SK-N-SH (cell line): ENCODE measurements at regions not wholly inside any gene's neighbourhood (a gene's known extent, or its start where the extent isn't known, plus 50 kb on each side); places are given as distances from the start of the nearest gene placed in this dataset.

Source experiments
- CTCF ChIA-PET: fragments of 300-600, 350-600 bp; formaldehyde crosslinking; extraction: SDS; loops from one replicate; lab custom pipeline; 2021; lab: Yijun Ruan, JAX
- POLR2A ChIA-PET: fragments of 350-600 bp; sonication (Branson Sonifier 250); formaldehyde crosslinking; extraction: SDS; loops from one replicate; lab custom pipeline; 2020; ENCODE audit warnings: antibody characterized with exemption, inconsistent platforms; lab: Yijun Ruan, JAX
- DNase-seq: peaks from one replicate; pipeline ENCODE4 v3.0.0; 2012
- H2AFZ ChIP-seq: fragments of 200-600 bp; sonication (generic); 2 replicates; pipeline ENCODE4 v1.8.1; 2016; ENCODE audit warnings: antibody characterized with exemption, mild to moderate bottlenecking, low read depth
- H3F3A ChIP-seq: fragments of 200-600 bp; sonication (generic); replicated peaks from 2 replicates; pipeline ENCODE3; 2016; ENCODE audit warnings: antibody characterized with exemption, mild to moderate bottlenecking; ENCODE audit not compliant: insufficient read depth
- H3K27ac ChIP-seq, 2 experiments: fragments of 200-500 bp in 1 of 2; fragments of 200-600 bp in 1 of 2; sonication (Bioruptor generic) in 1 of 2; sonication (generic), shearing (Covaris generic) in 1 of 2; 2 replicates each; pipeline versions ENCODE4 v1.5.1 to v1.6.1; 2014 to 2016; ENCODE audit warnings: low read depth in 2 of 2, inconsistent platforms in 1 of 2, low read length in 1 of 2, mild to moderate bottlenecking in 1 of 2, mixed read lengths in 1 of 2
- H3K27me3 ChIP-seq: fragments of 200-600 bp; sonication (generic), shearing (Covaris generic); 2 replicates; pipeline ENCODE4 v1.6.1; 2016; ENCODE audit warnings: mixed run types; ENCODE audit not compliant: insufficient read depth
- H3K36me3 ChIP-seq, 2 experiments: fragments of 200-500 bp in 1 of 2; fragments of 200-600 bp in 1 of 2; sonication (Bioruptor generic) in 1 of 2; sonication (generic) in 1 of 2; replicated peaks in 1 of 2; 2 replicates each; pipeline versions ENCODE3 to v1.5.1; 2014 to 2016; ENCODE audit warnings: low read length in 1 of 2, mild to moderate bottlenecking in 1 of 2; ENCODE audit not compliant: insufficient read depth in 2 of 2, control insufficient read depth in 1 of 2
- H3K4me1 ChIP-seq, 2 experiments: fragments of 200-500 bp in 1 of 2; fragments of 200-600 bp in 1 of 2; sonication (Bioruptor generic) in 1 of 2; sonication (generic), shearing (Covaris generic) in 1 of 2; 2 replicates each; pipeline versions ENCODE4 v1.5.1 to v1.6.1; 2014 to 2016; ENCODE audit warnings: low read depth in 1 of 2, low read length in 1 of 2, mixed run types in 1 of 2; ENCODE audit not compliant: insufficient read depth in 2 of 2, control insufficient read depth in 1 of 2
- H3K4me2 ChIP-seq: fragments of 200-600 bp; sonication (generic), shearing (Covaris generic); 2 replicates; pipeline ENCODE4 v1.6.1; 2017; ENCODE audit warnings: mixed run types
- H3K4me3 ChIP-seq, 2 experiments: fragments of 200-500 bp in 1 of 2; fragments of 200-600 bp in 1 of 2; sonication (Bioruptor generic) in 1 of 2; sonication (generic), shearing (Covaris generic) in 1 of 2; 2 replicates each; pipeline versions ENCODE4 v1.5.1 to v1.8.1; 2014 to 2016; ENCODE audit warnings: low read depth in 2 of 2, inconsistent platforms in 1 of 2, low read length in 1 of 2, mild to moderate bottlenecking in 1 of 2, mixed read lengths in 1 of 2, moderate library complexity in 1 of 2
- H3K79me2 ChIP-seq: fragments of 200-600 bp; sonication (generic); 2 replicates; pipeline ENCODE4 v1.8.1; 2017; ENCODE audit warnings: mild to moderate bottlenecking; ENCODE audit not compliant: insufficient read depth
- H3K9ac ChIP-seq: fragments of 200-600 bp; sonication (generic); 2 replicates; pipeline ENCODE4 v1.6.1; 2017; ENCODE audit warnings: mixed run types
- H3K9me2 ChIP-seq: fragments of 200-600 bp; sonication (generic); 2 replicates; pipeline ENCODE4 v1.6.1; 2017; ENCODE audit warnings: mixed run types
- H3K9me3 ChIP-seq: fragments of 200-600 bp; sonication (generic); 2 replicates; pipeline ENCODE4 v1.6.1; 2017; ENCODE audit warnings: mixed run types, mild to moderate bottlenecking, moderate library complexity
- H4K20me1 ChIP-seq: fragments of 200-600 bp; sonication (generic); 2 replicates; pipeline ENCODE4 v1.6.1; 2017; ENCODE audit warnings: mild to moderate bottlenecking, mixed run types; ENCODE audit not compliant: insufficient read depth
- EP300 ChIP-seq, 2 experiments: IDR thresholded peaks; 2 replicates each; pipeline versions ENCODE4 v1.4.0 to v1.6.1; 2012; ENCODE audit warnings: borderline replicate concordance in 1 of 2, low read depth in 1 of 2, low read length in 1 of 2
- EZH2phosphoT487 ChIP-seq: fragments of 200-600 bp; sonication (generic); IDR thresholded peaks from 2 replicates; pipeline ENCODE4 v1.6.1; 2017; ENCODE audit warnings: low read depth, mixed run types, mild to moderate bottlenecking, antibody characterized with exemption, moderate library complexity, borderline replicate concordance
- FOXM1 ChIP-seq: IDR thresholded peaks from 2 replicates; pipeline ENCODE4 v1.4.0; 2012; ENCODE audit warnings: low read depth, mild to moderate bottlenecking
- GABPA ChIP-seq: IDR thresholded peaks from 2 replicates; pipeline ENCODE4 v1.4.0; 2012; ENCODE audit warnings: low read depth, mild to moderate bottlenecking
- GATA2 ChIP-seq: sonication (generic); formaldehyde crosslinking; IDR thresholded peaks from 2 replicates; pipeline ENCODE4 v1.5.0; 2020; ENCODE audit warnings: mild to moderate bottlenecking, missing genetic modification reagents
- MXI1 ChIP-seq: IDR thresholded peaks from 2 replicates; pipeline ENCODE4 v1.6.1; 2012; ENCODE audit warnings: mild to moderate bottlenecking, low read depth, low read length, improper control_type of control experiment
- NFIC ChIP-seq: IDR thresholded peaks from 2 replicates; pipeline ENCODE4 v1.4.0; 2012; ENCODE audit warnings: borderline replicate concordance
- NRF1 ChIP-seq: IDR thresholded peaks from 2 replicates; pipeline ENCODE4 v1.6.1; 2012; ENCODE audit warnings: low read depth, mild to moderate bottlenecking, low read length
- RFX5 ChIP-seq: IDR thresholded peaks from 2 replicates; pipeline ENCODE4 v1.6.1; 2012; ENCODE audit warnings: mild to moderate bottlenecking, improper control_type of control experiment, low read length
- SIN3A ChIP-seq: IDR thresholded peaks from 2 replicates; pipeline ENCODE4 v1.6.1; 2012; ENCODE audit warnings: low read depth, mild to moderate bottlenecking, low read length, moderate library complexity, borderline replicate concordance
- TAF1 ChIP-seq: IDR thresholded peaks from 2 replicates; pipeline ENCODE4 v1.6.1; 2012; ENCODE audit warnings: low read depth, mild to moderate bottlenecking, low read length, moderate library complexity, borderline replicate concordance
- TCF12 ChIP-seq: IDR thresholded peaks from 2 replicates; pipeline ENCODE4 v1.4.0; 2012
- USF2 ChIP-seq: fragments of 150-350 bp; IDR thresholded peaks from 2 replicates; pipeline ENCODE4 v1.6.1; 2017; ENCODE audit warnings: antibody characterized with exemption, low read length, low read depth, borderline replicate concordance
- YY1 ChIP-seq: IDR thresholded peaks from 2 replicates; pipeline ENCODE4 v1.4.0; 2012; ENCODE audit warnings: low read depth, mild to moderate bottlenecking
- whole genome bisulfite sequencing: methylation state at CpG from one replicate; pipeline ENCODE4 v1.1.6; 2017; ENCODE audit warnings: low lambda C conversion rate; 5-methylcytosine and 5-hydroxymethylcytosine counted together
- TF ChIP-seq, protein P1 (sequence below): IDR thresholded peaks from 2 replicates; pipeline ENCODE4 v1.4.0; 2012; ENCODE audit warnings: low read depth, borderline replicate concordance
- TF ChIP-seq, protein P2 (sequence below): fragments of 200-600 bp; sonication (generic); IDR thresholded peaks from 2 replicates; pipeline ENCODE4 v1.6.1; 2017; ENCODE audit warnings: antibody characterized with exemption, mild to moderate bottlenecking, moderate library complexity
- TF ChIP-seq, protein P3 (sequence below): fragments of 150-350 bp; IDR thresholded peaks from 2 replicates; pipeline ENCODE4 v1.6.1; 2016; ENCODE audit warnings: mild to moderate bottlenecking, low read depth, low read length
- TF ChIP-seq, protein P4 (sequence below): IDR thresholded peaks from 2 replicates; pipeline ENCODE4; 2012

GRCh38 chr7:51636503-51636902, 319.9 kb upstream of the COBL start:
- Histone ChIP-seq H3K27me3 (no peaks in the 10 kb centered on the region), H3K4me1 (no peaks in the 10 kb centered on the region), H3K4me2 (no peak overlapping the region), H3K27ac (no peak overlapping the region), H2AFZ (no peak overlapping the region), H3K9me3 (no peaks in the 10 kb centered on the region; the same call in 1 of the 2 replicates), H3K4me3 (no peak overlapping the region), H3K9ac (no peak overlapping the region), H4K20me1 (no peaks in the 10 kb centered on the region), H3K36me3 (no peaks in the 10 kb centered on the region), H3F3A (no peaks in the 10 kb centered on the region), H3K9me2 (no peaks in the 10 kb centered on the region), H3K79me2 (no peaks in the 10 kb centered on the region)
- CTCF ChIA-PET, result interaction anchor here (2.1 kb wide), 1 partner anchor 206 kb away, joined by 4 read pairs; no protein-coding TSS in a partner anchor
- 25% methylated on average over 3 of the region's 3 CpGs for WGBS
- POLR2A ChIA-PET, result no interaction called here
- TF ChIP-seq, protein P1, sequence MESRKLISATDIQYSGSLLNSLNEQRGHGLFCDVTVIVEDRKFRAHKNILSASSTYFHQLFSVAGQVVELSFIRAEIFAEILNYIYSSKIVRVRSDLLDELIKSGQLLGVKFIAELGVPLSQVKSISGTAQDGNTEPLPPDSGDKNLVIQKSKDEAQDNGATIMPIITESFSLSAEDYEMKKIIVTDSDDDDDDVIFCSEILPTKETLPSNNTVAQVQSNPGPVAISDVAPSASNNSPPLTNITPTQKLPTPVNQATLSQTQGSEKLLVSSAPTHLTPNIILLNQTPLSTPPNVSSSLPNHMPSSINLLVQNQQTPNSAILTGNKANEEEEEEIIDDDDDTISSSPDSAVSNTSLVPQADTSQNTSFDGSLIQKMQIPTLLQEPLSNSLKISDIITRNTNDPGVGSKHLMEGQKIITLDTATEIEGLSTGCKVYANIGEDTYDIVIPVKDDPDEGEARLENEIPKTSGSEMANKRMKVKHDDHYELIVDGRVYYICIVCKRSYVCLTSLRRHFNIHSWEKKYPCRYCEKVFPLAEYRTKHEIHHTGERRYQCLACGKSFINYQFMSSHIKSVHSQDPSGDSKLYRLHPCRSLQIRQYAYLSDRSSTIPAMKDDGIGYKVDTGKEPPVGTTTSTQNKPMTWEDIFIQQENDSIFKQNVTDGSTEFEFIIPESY, result no peak
- TF ChIP-seq EZH2phosphoT487, result no peak
- DNase-seq, result no peak

DNA sequence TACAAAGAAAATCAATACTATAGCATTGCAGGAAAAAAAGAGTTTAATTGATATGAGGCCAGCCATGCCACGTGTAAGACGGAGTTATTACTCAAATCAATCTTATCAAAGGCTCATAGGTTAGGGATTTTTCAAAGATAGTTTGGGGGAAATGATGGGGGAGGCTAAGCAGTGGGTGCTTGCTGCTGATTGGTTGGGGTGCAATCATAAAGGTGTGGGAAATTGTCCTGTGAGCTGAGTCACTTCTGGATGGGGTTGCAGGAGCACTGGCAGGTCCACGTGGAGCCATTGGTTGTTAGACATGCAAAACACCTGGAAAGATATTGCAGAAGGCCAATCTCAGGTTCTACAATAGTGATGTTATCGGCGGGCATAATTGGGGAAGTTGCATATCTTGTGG, 319.2 kb upstream of the COBL start:
- Histone ChIP-seq H3K9me2 (no peaks in the 10 kb centered on the region), H3K4me2 (no peak overlapping the region), H3K27me3 (no peaks in the 10 kb centered on the region), H3K4me1 (no peaks in the 10 kb centered on the region), H3F3A (no peaks in the 10 kb centered on the region), H3K36me3 (no peaks in the 10 kb centered on the region), H4K20me1 (no peaks in the 10 kb centered on the region), H3K9me3 (no peaks in the 10 kb centered on the region; the same call in 1 of the 2 replicates), H2AFZ (no peak overlapping the region), H3K27ac (no peak overlapping the region), H3K9ac (no peak overlapping the region), H3K4me3 (no peak overlapping the region), H3K79me2 (no peaks in the 10 kb centered on the region)
- POLR2A ChIA-PET, result no interaction called here
- CTCF ChIA-PET, result interaction anchor here (2.1 kb wide), 1 partner anchor 205 kb away, joined by 4 read pairs; no protein-coding TSS in a partner anchor
- 28% methylated on average over 5 of the region's 5 CpGs for WGBS
- TF ChIP-seq SIN3A, result no peak
- TF ChIP-seq EP300 (IDR thresholded peaks at IDR 0.05; ENCODE audit: borderline replicate concordance in 1 of 2, low read depth in 1 of 2, low read length in 1 of 2), result no peak
- TF ChIP-seq, protein P2, sequence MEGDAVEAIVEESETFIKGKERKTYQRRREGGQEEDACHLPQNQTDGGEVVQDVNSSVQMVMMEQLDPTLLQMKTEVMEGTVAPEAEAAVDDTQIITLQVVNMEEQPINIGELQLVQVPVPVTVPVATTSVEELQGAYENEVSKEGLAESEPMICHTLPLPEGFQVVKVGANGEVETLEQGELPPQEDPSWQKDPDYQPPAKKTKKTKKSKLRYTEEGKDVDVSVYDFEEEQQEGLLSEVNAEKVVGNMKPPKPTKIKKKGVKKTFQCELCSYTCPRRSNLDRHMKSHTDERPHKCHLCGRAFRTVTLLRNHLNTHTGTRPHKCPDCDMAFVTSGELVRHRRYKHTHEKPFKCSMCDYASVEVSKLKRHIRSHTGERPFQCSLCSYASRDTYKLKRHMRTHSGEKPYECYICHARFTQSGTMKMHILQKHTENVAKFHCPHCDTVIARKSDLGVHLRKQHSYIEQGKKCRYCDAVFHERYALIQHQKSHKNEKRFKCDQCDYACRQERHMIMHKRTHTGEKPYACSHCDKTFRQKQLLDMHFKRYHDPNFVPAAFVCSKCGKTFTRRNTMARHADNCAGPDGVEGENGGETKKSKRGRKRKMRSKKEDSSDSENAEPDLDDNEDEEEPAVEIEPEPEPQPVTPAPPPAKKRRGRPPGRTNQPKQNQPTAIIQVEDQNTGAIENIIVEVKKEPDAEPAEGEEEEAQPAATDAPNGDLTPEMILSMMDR, result no peak
- TF ChIP-seq TAF1, result no peak
- TF ChIP-seq GATA2 (CRISPR knock-in tag), result no peak
- TF ChIP-seq TCF12, result no peak
- TF ChIP-seq GABPA, result no peak
- TF ChIP-seq FOXM1, result no peak
- TF ChIP-seq YY1, result no peak
- TF ChIP-seq USF2, result no peak
- TF ChIP-seq, protein P3, sequence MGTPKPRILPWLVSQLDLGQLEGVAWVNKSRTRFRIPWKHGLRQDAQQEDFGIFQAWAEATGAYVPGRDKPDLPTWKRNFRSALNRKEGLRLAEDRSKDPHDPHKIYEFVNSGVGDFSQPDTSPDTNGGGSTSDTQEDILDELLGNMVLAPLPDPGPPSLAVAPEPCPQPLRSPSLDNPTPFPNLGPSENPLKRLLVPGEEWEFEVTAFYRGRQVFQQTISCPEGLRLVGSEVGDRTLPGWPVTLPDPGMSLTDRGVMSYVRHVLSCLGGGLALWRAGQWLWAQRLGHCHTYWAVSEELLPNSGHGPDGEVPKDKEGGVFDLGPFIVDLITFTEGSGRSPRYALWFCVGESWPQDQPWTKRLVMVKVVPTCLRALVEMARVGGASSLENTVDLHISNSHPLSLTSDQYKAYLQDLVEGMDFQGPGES, result no peak
- TF ChIP-seq, protein P4, sequence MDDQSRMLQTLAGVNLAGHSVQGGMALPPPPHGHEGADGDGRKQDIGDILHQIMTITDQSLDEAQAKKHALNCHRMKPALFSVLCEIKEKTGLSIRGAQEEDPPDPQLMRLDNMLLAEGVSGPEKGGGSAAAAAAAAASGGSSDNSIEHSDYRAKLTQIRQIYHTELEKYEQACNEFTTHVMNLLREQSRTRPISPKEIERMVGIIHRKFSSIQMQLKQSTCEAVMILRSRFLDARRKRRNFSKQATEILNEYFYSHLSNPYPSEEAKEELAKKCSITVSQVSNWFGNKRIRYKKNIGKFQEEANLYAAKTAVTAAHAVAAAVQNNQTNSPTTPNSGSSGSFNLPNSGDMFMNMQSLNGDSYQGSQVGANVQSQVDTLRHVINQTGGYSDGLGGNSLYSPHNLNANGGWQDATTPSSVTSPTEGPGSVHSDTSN, result no peak
- TF ChIP-seq NFIC, result no peak
- TF ChIP-seq MXI1, result no peak
- TF ChIP-seq NRF1, result no peak
- TF ChIP-seq RFX5, result no peak
- no peak for DNase-seq
